Endodermal cell (in vitro differentiated cells): ENCODE measurements at regions not wholly inside any gene's neighbourhood (a gene's known extent, or its start where the extent isn't known, plus 50 kb on each side); places are given as distances from the start of the nearest gene placed in this dataset.

Experiments used
- DNase-seq: peaks from one replicate; pipeline ENCODE4 v3.0.0-alpha.2; 2017
- H3K27ac ChIP-seq: 2 replicates; pipeline ENCODE4 v1.5.1; 2013; ENCODE audit warnings: mild to moderate bottlenecking, low read depth, low read length, moderate library complexity
- H3K27me3 ChIP-seq: 2 replicates; pipeline ENCODE4 v1.6.1; 2013; ENCODE audit warnings: mild to moderate bottlenecking, low read length, moderate library complexity; ENCODE audit not compliant: insufficient read depth, control insufficient read depth, poor library complexity, severe bottlenecking
- H3K36me3 ChIP-seq: 2 replicates; pipeline ENCODE4 v1.7.0; 2013; ENCODE audit warnings: mild to moderate bottlenecking, low read length, moderate library complexity; ENCODE audit not compliant: control insufficient read depth, insufficient read depth
- H3K4me1 ChIP-seq: one replicate; pipeline ENCODE4 v1.7.0; 2013; ENCODE audit warnings: low read length; ENCODE audit not compliant: control insufficient read depth, insufficient read depth
- H3K4me3 ChIP-seq: 2 replicates; pipeline ENCODE4 v1.5.1; 2013; ENCODE audit warnings: mild to moderate bottlenecking, low read length, moderate library complexity
- H3K9ac ChIP-seq: 2 replicates; pipeline ENCODE4 v1.6.1; 2013; ENCODE audit warnings: mild to moderate bottlenecking, low read length, moderate library complexity; ENCODE audit not compliant: poor library complexity, severe bottlenecking; ENCODE audit errors: extremely low read depth
- H3K9me3 ChIP-seq: 2 replicates; pipeline ENCODE4 v1.6.1; 2013; ENCODE audit warnings: mild to moderate bottlenecking, low read length, moderate library complexity; ENCODE audit not compliant: control insufficient read depth
- H3K27ac Mint-ChIP-seq: 2 replicates; pipeline ENCODE4 v1.8.0; 2020; ENCODE audit warnings: mixed read lengths
- H3K27me3 Mint-ChIP-seq: 2 replicates; pipeline ENCODE4 v1.8.0; 2021; ENCODE audit warnings: mild to moderate bottlenecking, mixed read lengths; ENCODE audit not compliant: insufficient read depth
- H3K36me3 Mint-ChIP-seq: 2 replicates; pipeline ENCODE4 v1.8.0; 2020; ENCODE audit warnings: low read depth, mixed read lengths
- H3K4me1 Mint-ChIP-seq: 2 replicates; pipeline ENCODE4 v1.8.0; 2020; ENCODE audit warnings: mixed read lengths
- H3K4me3 Mint-ChIP-seq: 2 replicates; pipeline ENCODE4 v1.8.0; 2020; ENCODE audit warnings: mild to moderate bottlenecking, moderate library complexity, mixed read lengths
- H3K9me3 Mint-ChIP-seq: 2 replicates; pipeline ENCODE4 v1.8.0; 2020; ENCODE audit warnings: mild to moderate bottlenecking, mixed read lengths
- CTCF ChIP-seq: fragments of 200-600 bp; sonication (generic); conservative IDR thresholded peaks from 2 replicates; pipeline ENCODE4 v1.5.0; 2021; ENCODE audit warnings: antibody characterized with exemption, mild to moderate bottlenecking
- WGBS, 2 experiments: methylation state at CpG; one replicate each; pipeline versions ENCODE4 v1.1.5 to v1.1.7; 2013; ENCODE audit warnings: missing lambda C conversion rate in 2 of 2, mixed read lengths in 1 of 2; ENCODE audit not compliant: insufficient coverage in 1 of 2, insufficient read length in 1 of 2; 5-methylcytosine and 5-hydroxymethylcytosine counted together

GRCh38 chr5:87127426-87127825, 140.3 kb upstream of the RASA1 start:
- H3K4me3 Mint-ChIP-seq: no peak overlapping the region
- H3K27ac ChIP-seq: no peak overlapping the region
- no peaks in the 10 kb centered on the region for H3K27me3 Mint-ChIP-seq
- no peak overlapping the region for H3K4me3 ChIP-seq
- H3K4me1 ChIP-seq: no peaks in the 10 kb centered on the region
- TF ChIP-seq CTCF: no peak
- H3K27ac Mint-ChIP-seq: no peak overlapping the region
- H3K36me3 ChIP-seq: no peaks in the 10 kb centered on the region
- no peak for DNase-seq
- H3K9me3 Mint-ChIP-seq: no peaks in the 10 kb centered on the region
- no peak overlapping the region for H3K9ac ChIP-seq
- H3K9me3 ChIP-seq: no peaks in the 10 kb centered on the region
- H3K27me3 ChIP-seq: no peaks in the 10 kb centered on the region
- no peaks in the 10 kb centered on the region for H3K4me1 Mint-ChIP-seq
- WGBS, 2 experiments: 86% methylated on average over 1 of the region's 1 CpG; no CpG with 5 or more reads in 1 of the 2 experiments
- no peaks in the 10 kb centered on the region for H3K36me3 Mint-ChIP-seq

GRCh38 chr5:87127956-87128687, 139.6 kb upstream of the RASA1 start:
- no peaks in the 10 kb centered on the region for H3K36me3 Mint-ChIP-seq
- no peak overlapping the region for H3K27ac ChIP-seq
- no peaks in the 10 kb centered on the region for H3K9me3 Mint-ChIP-seq
- H3K9ac ChIP-seq: no peak overlapping the region
- H3K36me3 ChIP-seq: no peaks in the 10 kb centered on the region
- H3K4me1 ChIP-seq: no peaks in the 10 kb centered on the region
- no peak overlapping the region for H3K27ac Mint-ChIP-seq
- no peak overlapping the region for H3K4me3 Mint-ChIP-seq
- DNase-seq: no peak
- H3K4me3 ChIP-seq: no peak overlapping the region
- no peak for TF ChIP-seq CTCF
- no peaks in the 10 kb centered on the region for H3K9me3 ChIP-seq
- WGBS, 2 experiments: 83 to 95% methylated on average over 1 to 3 of the region's 3 CpGs
- H3K27me3 Mint-ChIP-seq: no peaks in the 10 kb centered on the region
- no peaks in the 10 kb centered on the region for H3K27me3 ChIP-seq
- no peaks in the 10 kb centered on the region for H3K4me1 Mint-ChIP-seq

GRCh38 chr5:87129046-87129445, 138.6 kb upstream of the RASA1 start:
- no peaks in the 10 kb centered on the region for H3K36me3 Mint-ChIP-seq
- no peak overlapping the region for H3K27ac ChIP-seq
- H3K36me3 ChIP-seq: no peaks in the 10 kb centered on the region
- H3K4me1 ChIP-seq: no peaks in the 10 kb centered on the region
- H3K4me3 Mint-ChIP-seq: no peak overlapping the region
- TF ChIP-seq CTCF: no peak
- no peaks in the 10 kb centered on the region for H3K27me3 Mint-ChIP-seq
- WGBS, 2 experiments: 73 to 100% methylated on average over 1 of the region's 1 CpG
- H3K9ac ChIP-seq: no peak overlapping the region
- H3K4me3 ChIP-seq: no peak overlapping the region
- H3K27me3 ChIP-seq: no peaks in the 10 kb centered on the region
- no peaks in the 10 kb centered on the region for H3K9me3 ChIP-seq
- DNase-seq: no peak
- H3K27ac Mint-ChIP-seq: no peak overlapping the region
- no peaks in the 10 kb centered on the region for H3K4me1 Mint-ChIP-seq
- H3K9me3 Mint-ChIP-seq: no peaks in the 10 kb centered on the region
